ENCODE measurements at regions not wholly inside any gene's neighbourhood (a gene's known extent, or its start where the extent isn't known, plus 50 kb on each side); places are given as distances from the start of the nearest gene placed in this dataset.

DNA sequence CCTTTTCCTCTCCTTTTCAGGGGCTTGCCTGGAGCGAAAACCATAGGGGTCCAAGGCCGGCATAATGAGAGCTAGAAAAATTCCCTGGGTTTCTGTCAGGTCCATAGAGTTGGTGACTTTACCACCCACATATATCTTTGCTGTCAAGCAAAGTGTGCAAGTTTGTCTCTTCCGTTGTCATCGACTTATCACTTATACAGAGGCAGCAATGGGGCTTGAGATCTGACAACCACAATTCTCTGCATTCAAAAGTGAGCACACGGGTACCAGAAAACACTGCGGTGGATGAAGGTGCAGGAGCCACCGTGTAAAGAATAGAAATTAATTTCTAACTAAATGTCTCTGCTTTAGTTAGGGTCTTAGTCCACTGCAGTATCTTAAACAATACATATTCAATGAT, 162.3 kb downstream of the DAD1 start:
- no peak overlapping the region for H3K9ac ChIP-seq (ENCODE audit: low read length)
- no peak overlapping the region for H3K4me3 ChIP-seq (replicated peaks in 1 of 2; ENCODE audit: low read depth in 1 of 2, low read length in 2 of 2)
- no peak for TF ChIP-seq EZH2 (IDR thresholded peaks at IDR 0.05)
- DNase-seq (ENCODE audit: low read depth, low spot score) (no peak), ATAC-seq (no peak)
- CTCF ChIA-PET, result no interaction called here
- peaks cover 80% of the 10 kb centered on the region for H3K27me3 ChIP-seq (ENCODE audit: insufficient read depth, low read length)
- POLR2A ChIA-PET, result no interaction called here
- RAD21 ChIA-PET (ENCODE audit: low non-redundant PET in 1 of 2, low total read pairs in 2 of 2, uncharacterized antibody in 2 of 2, unreplicated experiment in 2 of 2), result no interaction called here
- no peaks in the 10 kb centered on the region for H3K79me2 ChIP-seq (ENCODE audit: insufficient read depth, low read length)
- H3K4me2 ChIP-seq (ENCODE audit: low read length), result no peak overlapping the region
- H3K36me3 ChIP-seq (ENCODE audit: control insufficient read depth in 1 of 2, insufficient read depth in 2 of 2, low read length in 2 of 2), result no peaks in the 10 kb centered on the region
- H2AFZ ChIP-seq (ENCODE audit: low read depth, low read length, poor library complexity, severe bottlenecking), result no peak overlapping the region
- BruUV-seq (replicated peaks), result no TSS peak
- intact Hi-C loops (cut with micrococcal nuclease), result no loop called here
- H4K20me1 ChIP-seq (ENCODE audit: insufficient read depth), result no peaks in the 10 kb centered on the region
- no peak overlapping the region for H3K27ac ChIP-seq (ENCODE audit: low read depth, low read length)
- no peaks in the 10 kb centered on the region for H3K9me3 ChIP-seq (ENCODE audit: control insufficient read depth in 1 of 2, insufficient read depth in 1 of 2, low read depth in 1 of 2, low read length in 2 of 2)
- no peaks in the 10 kb centered on the region for H3K9me2 ChIP-seq (ENCODE audit: insufficient read depth)
- H3K4me1 ChIP-seq (ENCODE audit: control insufficient read depth in 1 of 2, insufficient read depth in 2 of 2, low read length in 2 of 2), result no peaks in the 10 kb centered on the region

DNA sequence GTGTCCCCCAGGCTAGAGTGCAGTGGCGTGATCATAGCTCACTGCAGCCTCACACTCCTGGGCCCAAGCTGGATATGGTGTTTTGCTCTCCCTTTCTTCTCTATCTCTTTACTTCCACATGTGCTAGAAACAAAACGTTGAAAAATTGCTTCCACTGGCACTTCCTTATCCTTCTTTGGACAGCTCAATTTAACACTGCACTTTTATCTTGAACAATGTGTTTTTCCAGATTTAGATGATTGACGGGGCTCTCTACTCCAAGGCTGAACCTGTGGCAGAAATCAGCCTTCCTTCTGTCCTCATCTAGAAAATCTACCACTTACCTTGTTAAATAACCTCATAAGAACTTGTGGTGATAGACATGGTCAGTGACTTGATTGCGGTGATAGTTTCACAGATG, 165.1 kb downstream of the DAD1 start:
- CTCF ChIA-PET, result interaction anchor here (0.6 kb wide), 1 partner anchor 203 kb away, joined by 3 read pairs; no protein-coding TSS in a partner anchor
- Histone ChIP-seq H3K9ac (ENCODE audit: low read length) (no peak overlapping the region), H3K4me1 (ENCODE audit: control insufficient read depth in 1 of 2, insufficient read depth in 2 of 2, low read length in 2 of 2) (no peaks in the 10 kb centered on the region), H4K20me1 (ENCODE audit: insufficient read depth) (no peaks in the 10 kb centered on the region), H3K9me2 (ENCODE audit: insufficient read depth) (no peaks in the 10 kb centered on the region), H3K27me3 (ENCODE audit: insufficient read depth, low read length) (peaks cover 64% of the 10 kb centered on the region), H3K79me2 (ENCODE audit: insufficient read depth, low read length) (no peaks in the 10 kb centered on the region), H3K36me3 (ENCODE audit: control insufficient read depth in 1 of 2, insufficient read depth in 2 of 2, low read length in 2 of 2) (no peaks in the 10 kb centered on the region), H3K27ac (ENCODE audit: low read depth, low read length) (no peak overlapping the region), H3K4me3 (replicated peaks in 1 of 2; ENCODE audit: low read depth in 1 of 2, low read length in 2 of 2) (no peak overlapping the region), H3K9me3 (ENCODE audit: control insufficient read depth in 1 of 2, insufficient read depth in 1 of 2, low read depth in 1 of 2, low read length in 2 of 2) (no peaks in the 10 kb centered on the region), H2AFZ (ENCODE audit: low read depth, low read length, poor library complexity, severe bottlenecking) (no peak overlapping the region), H3K4me2 (ENCODE audit: low read length) (no peak overlapping the region)
- intact Hi-C loops (cut with micrococcal nuclease), result no loop called here
- RAD21 ChIA-PET (ENCODE audit: low non-redundant PET in 1 of 2, low total read pairs in 2 of 2, uncharacterized antibody in 2 of 2, unreplicated experiment in 2 of 2), result no interaction called here
- POLR2A ChIA-PET, result no interaction called here
- TF ChIP-seq, protein P1, sequence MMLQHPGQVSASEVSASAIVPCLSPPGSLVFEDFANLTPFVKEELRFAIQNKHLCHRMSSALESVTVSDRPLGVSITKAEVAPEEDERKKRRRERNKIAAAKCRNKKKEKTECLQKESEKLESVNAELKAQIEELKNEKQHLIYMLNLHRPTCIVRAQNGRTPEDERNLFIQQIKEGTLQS (IDR thresholded peaks at IDR 0.05), result no peak
- TF ChIP-seq ZNF274 (IDR thresholded peaks at IDR 0.05; ENCODE audit: low read depth, low read length), result no peak
- TF ChIP-seq CEBPB (IDR thresholded peaks at IDR 0.05; ENCODE audit: low read depth), result no peak
- TF ChIP-seq, protein P2, sequence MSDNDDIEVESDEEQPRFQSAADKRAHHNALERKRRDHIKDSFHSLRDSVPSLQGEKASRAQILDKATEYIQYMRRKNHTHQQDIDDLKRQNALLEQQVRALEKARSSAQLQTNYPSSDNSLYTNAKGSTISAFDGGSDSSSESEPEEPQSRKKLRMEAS (IDR thresholded peaks at IDR 0.05), result no peak
- no peak for TF ChIP-seq ZFX (IDR thresholded peaks at IDR 0.05)
- no peak for TF ChIP-seq SP1 (IDR thresholded peaks at IDR 0.05; ENCODE audit: low read depth)
- TF ChIP-seq RAD21 (IDR thresholded peaks at IDR 0.05; ENCODE audit: low read depth), result no peak
- TF ChIP-seq POLR2A (IDR thresholded peaks at IDR 0.05; ENCODE audit: borderline replicate concordance, extremely low read depth, insufficient read depth, insufficient read length), result no peak
- DNase-seq (ENCODE audit: low read depth, low spot score), result no peak
- BruUV-seq (replicated peaks), result no TSS peak
- ATAC-seq, result no peak
